Activated naive CD4-positive, alpha-beta T cell treated with anti-CD3 and anti-CD28 coated beads, Interleukin-2, amount 50 U/mL, for 72 hours (primary cell): ENCODE measurements at regions not wholly inside any gene's neighbourhood (a gene's known extent, or its start where the extent isn't known, plus 50 kb on each side); places are given as distances from the start of the nearest gene placed in this dataset.

Source experiments
- ATAC-seq, 2 donors: fragments of 150-1000 bp; cut with Tn5 transposase; 2 replicates each; pipeline ENCODE4 v1.10.0; 2021; ENCODE audit warnings: mild to moderate bottlenecking in 2 of 2, moderate library complexity in 2 of 2
- DNase-seq, 2 donors: peaks; one replicate each; pipeline ENCODE4 v3.0.0; 2021 to 2022; ENCODE audit warnings: low spot score in 2 of 2
- H3K27ac Mint-ChIP-seq, 2 donors: one replicate each; pipeline ENCODE4 v1.8.0; 2022; ENCODE audit warnings: mild to moderate bottlenecking in 2 of 2, mixed read lengths in 2 of 2
- H3K36me3 Mint-ChIP-seq, 2 donors: one replicate each; pipeline ENCODE4 v1.8.0; 2022; ENCODE audit warnings: mixed read lengths in 2 of 2
- H3K9me3 Mint-ChIP-seq, 2 donors: one replicate each; pipeline ENCODE4 v1.8.0; 2022; ENCODE audit warnings: mixed read lengths in 2 of 2

DNA sequence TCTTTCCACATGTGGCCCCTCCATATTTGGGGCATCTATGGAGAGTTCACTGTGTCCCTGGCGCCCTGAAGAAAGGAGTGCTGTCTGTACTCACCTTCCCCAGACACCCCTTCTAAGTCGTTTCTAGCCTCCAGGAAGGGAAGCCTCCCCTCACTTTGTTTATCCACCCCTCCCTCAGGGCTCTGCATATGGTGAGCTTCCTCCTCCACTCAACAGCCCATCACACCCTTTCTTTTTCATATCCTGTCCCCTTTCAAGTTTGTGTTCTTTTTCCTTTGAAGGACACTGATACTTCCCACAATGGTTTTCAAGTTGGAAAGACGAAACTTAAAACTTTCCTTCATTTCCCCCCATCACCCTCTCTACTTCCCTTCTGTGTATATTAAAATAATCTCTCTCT is 291.4 kb upstream of the POU3F3 start:
- DNase-seq: no peak
- ATAC-seq: no peak
- Mint-ChIP-seq H3K36me3 (no peaks in the 10 kb centered on the region), H3K27ac (no peak overlapping the region), H3K9me3 (peaks cover 0 to 9% of the 10 kb centered on the region in 2 donors)

- no peak for DNase-seq
- H3K36me3 Mint-ChIP-seq: no peaks in the 10 kb centered on the region
These were observed 290.4 kb upstream of the POU3F3 start for GRCh38 chr2:104563398-104563996.

DNA sequence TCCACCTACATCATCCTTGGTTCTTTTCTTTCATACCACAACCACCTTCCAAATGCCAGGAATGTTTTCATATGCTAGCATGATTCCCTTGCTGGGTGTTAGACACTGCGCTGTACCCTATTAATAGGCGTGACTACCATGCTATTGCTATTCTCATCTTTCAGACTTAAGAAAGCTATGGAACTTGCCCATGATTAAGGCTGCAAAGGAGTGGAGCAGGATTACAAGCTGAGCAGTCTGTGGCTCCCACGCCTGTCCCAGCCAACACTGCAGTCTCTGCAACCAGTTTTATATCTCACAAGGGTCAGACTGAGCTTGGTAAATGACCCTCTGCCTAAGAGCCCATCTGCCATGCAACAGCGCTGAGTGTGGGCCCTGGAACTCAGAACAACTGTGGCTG is 285.7 kb upstream of the POU3F3 start:
- Mint-ChIP-seq H3K9me3 (peaks cover 4 to 6% of the 10 kb centered on the region in 2 donors), H3K27ac (no peak overlapping the region), H3K36me3 (no peaks in the 10 kb centered on the region)
- DNase-seq (no peak), ATAC-seq (no peak)

More at GRCh38 chr2:104563398-104563996, 290.4 kb upstream of the POU3F3 start:
- Mint-ChIP-seq H3K9me3 (peaks cover 0 to 4% of the 10 kb centered on the region in 2 donors), H3K27ac (no peak overlapping the region)
- ATAC-seq: no peak

GRCh38 chr2:104570259-104570658 is 283.7 kb upstream of the POU3F3 start:
- no peak for DNase-seq
- peaks cover 0 to 6% of the 10 kb centered on the region in 2 donors for H3K9me3 Mint-ChIP-seq
- no peak overlapping the region for H3K27ac Mint-ChIP-seq
- no peaks in the 10 kb centered on the region for H3K36me3 Mint-ChIP-seq
- ATAC-seq: no peak

- Mint-ChIP-seq H3K9me3 (peaks cover 0 to 6% of the 10 kb centered on the region in 2 donors), H3K36me3 (no peaks in the 10 kb centered on the region), H3K27ac (no peak overlapping the region)
- ATAC-seq (no peak), DNase-seq (no peak)
These were observed 281.1 kb upstream of the POU3F3 start for GRCh38 chr2:104572834-104573233.

GRCh38 chr2:104574367-104574766 is 279.5 kb upstream of the POU3F3 start:
- no peak for ATAC-seq
- no peak for DNase-seq
- Mint-ChIP-seq H3K9me3 (peaks cover 4 to 6% of the 10 kb centered on the region in 2 donors), H3K36me3 (no peaks in the 10 kb centered on the region), H3K27ac (no peak overlapping the region)

- peaks cover 4 to 6% of the 10 kb centered on the region in 2 donors for H3K9me3 Mint-ChIP-seq
- ATAC-seq (no peak), DNase-seq (no peak)
- H3K36me3 Mint-ChIP-seq: no peaks in the 10 kb centered on the region
- no peak overlapping the region for H3K27ac Mint-ChIP-seq
These were observed 276.8 kb upstream of the POU3F3 start for GRCh38 chr2:104577143-104577542.

DNA sequence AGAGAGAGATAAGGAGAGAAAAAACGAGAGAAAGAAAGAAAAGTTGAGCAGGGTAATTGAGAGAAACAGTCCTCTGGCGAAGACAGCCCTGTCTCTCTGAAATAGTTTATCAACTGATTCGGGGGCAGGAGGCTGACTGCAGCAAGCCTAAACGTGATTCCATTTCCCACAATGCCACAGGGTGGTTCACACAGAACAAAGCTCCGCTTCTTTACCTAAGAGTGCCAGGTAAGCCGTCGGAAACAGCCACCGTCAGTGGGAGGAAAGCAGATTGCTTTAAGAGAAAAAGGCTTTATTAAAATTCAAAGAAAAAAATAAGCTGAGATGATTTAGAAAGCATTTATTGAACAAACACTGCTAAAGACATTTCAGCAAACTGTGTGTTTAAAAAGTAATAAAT is 271.4 kb upstream of the POU3F3 start:
- no peak for ATAC-seq
- no peak overlapping the region for H3K27ac Mint-ChIP-seq
- H3K9me3 Mint-ChIP-seq: peaks cover 0 to 4% of the 10 kb centered on the region in 2 donors
- DNase-seq: no peak
- no peaks in the 10 kb centered on the region for H3K36me3 Mint-ChIP-seq

- DNase-seq: no peak
- Mint-ChIP-seq H3K27ac (no peak overlapping the region), H3K9me3 (no peaks in the 10 kb centered on the region), H3K36me3 (no peaks in the 10 kb centered on the region)
- ATAC-seq: no peak
These were observed 270.1 kb upstream of the POU3F3 start for GRCh38 chr2:104583811-104584210.

DNA sequence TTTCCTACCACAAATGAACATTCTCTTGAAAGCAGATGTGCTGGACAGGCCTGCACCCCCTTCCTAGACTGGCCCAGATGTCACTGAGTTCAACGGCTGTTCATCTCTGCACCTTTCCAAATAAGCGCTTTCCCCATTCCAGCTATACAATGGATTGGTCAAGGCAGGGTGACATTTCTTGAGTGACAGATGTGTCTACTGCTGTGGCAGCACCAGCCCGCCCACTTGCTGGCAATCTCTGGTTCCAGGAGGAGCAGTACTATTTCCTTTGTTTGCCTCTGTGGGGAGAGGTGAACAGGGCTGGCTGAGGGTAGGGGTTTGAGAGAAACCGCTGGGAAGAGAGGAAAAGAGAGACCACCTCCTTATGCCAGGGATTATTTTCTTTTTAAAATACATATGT is 269.5 kb upstream of the POU3F3 start:
- no peak for ATAC-seq
- Mint-ChIP-seq H3K36me3 (no peaks in the 10 kb centered on the region), H3K27ac (no peak overlapping the region), H3K9me3 (peaks cover 0 to under 1% of the 10 kb centered on the region in 2 donors)
- DNase-seq: no peak

DNA sequence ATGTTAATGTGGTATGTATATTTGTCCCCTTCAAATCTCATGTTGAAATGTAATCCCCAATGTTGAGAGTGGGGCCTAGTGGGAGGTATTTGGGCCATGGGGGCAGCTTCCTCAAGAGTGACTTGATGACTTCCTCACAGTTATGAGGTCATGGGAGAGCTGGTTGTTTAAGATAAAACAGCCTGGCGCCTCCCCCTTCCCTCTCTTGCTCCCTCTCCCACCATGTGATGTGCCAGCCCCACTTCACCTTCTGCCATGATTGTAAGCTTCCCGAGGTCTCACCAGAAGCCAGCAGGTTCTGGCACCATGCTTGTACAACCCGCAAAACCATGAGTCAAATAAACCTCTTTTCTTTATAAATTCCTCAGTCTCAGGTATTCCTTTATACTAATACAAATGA is 258.3 kb upstream of the POU3F3 start:
- peaks cover 22 to 25% of the 10 kb centered on the region in 2 donors for H3K9me3 Mint-ChIP-seq
- DNase-seq: no peak

GRCh38 chr2:104597942-104598341 is 256.0 kb upstream of the POU3F3 start:
- ATAC-seq: no peak
- Mint-ChIP-seq H3K9me3 (peaks cover 14 to 23% of the 10 kb centered on the region in 2 donors), H3K36me3 (no peaks in the 10 kb centered on the region), H3K27ac (no peak overlapping the region)
- DNase-seq: no peak

More for the DNA sequence above, 258.3 kb upstream of the POU3F3 start:
- no peak for ATAC-seq
- Mint-ChIP-seq H3K36me3 (no peaks in the 10 kb centered on the region), H3K27ac (no peak overlapping the region)

- H3K27ac Mint-ChIP-seq: no peak overlapping the region
- H3K36me3 Mint-ChIP-seq: no peaks in the 10 kb centered on the region
- DNase-seq (no peak), ATAC-seq (no peak)
- peaks cover 14 to 23% of the 10 kb centered on the region in 2 donors for H3K9me3 Mint-ChIP-seq
These were observed 255.3 kb upstream of the POU3F3 start for GRCh38 chr2:104598636-104599035.

DNA sequence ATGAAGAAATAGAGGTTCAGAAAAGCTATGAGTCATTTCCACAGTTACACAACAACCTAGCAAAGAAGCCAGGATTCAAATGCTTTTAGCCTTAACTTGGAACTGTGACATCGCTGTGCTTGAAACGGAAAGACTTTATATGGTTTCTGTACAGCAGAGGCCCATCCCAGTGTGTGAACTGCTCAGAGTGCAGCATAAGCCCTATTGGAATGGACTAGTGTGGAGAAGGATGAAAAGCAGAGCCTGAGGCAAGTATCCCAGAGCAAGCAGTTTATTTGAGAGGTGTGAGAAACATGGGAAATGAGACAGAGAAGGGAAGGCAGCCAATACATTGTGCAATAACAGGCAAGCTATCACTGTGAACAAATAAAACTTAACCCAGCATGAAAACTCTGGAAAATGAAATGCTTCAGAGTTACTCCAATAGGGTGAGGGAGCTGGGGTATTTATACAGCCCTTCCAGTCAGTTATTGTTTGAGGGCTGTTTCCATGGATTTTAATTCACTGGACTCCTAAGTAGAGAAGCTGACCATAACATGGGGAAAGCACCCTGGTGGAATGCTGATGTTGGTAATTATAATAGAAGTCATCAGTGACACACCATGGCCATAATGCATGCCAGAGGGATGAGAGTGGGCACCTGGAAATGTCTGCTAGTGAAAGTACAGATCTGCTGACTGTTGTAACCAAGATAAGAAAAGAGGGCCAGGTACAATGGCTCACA is 254.0 kb upstream of the POU3F3 start:
- H3K27ac Mint-ChIP-seq: no peak overlapping the region

DNA sequence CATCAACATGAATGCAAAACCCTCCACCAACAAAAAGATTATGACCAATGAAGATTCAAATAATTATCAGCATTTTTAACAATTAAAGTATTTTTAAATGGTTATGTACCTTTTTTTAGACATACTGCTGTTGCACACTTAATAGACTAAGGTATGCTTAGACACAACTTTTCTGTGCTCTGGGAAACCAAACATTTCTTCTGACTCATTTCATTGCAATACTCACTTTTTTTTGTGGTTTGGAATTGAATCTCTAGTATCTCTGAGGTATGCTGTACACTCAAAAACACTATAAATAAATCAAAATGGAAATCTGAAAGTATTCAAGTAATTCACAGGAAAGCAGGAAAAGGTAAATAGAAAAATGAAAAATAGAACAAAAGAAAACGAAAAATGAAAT is 247.9 kb upstream of the POU3F3 start:
- H3K9me3 Mint-ChIP-seq: peaks cover 4 to 20% of the 10 kb centered on the region in 2 donors
- H3K27ac Mint-ChIP-seq: no peak overlapping the region
- DNase-seq (no peak), ATAC-seq (no peak)
- H3K36me3 Mint-ChIP-seq: no peaks in the 10 kb centered on the region

More for the DNA sequence above, 254.0 kb upstream of the POU3F3 start:
- Mint-ChIP-seq H3K9me3 (peaks cover 14 to 23% of the 10 kb centered on the region in 2 donors), H3K36me3 (no peaks in the 10 kb centered on the region)
- DNase-seq (no peak), ATAC-seq (no peak)

DNA sequence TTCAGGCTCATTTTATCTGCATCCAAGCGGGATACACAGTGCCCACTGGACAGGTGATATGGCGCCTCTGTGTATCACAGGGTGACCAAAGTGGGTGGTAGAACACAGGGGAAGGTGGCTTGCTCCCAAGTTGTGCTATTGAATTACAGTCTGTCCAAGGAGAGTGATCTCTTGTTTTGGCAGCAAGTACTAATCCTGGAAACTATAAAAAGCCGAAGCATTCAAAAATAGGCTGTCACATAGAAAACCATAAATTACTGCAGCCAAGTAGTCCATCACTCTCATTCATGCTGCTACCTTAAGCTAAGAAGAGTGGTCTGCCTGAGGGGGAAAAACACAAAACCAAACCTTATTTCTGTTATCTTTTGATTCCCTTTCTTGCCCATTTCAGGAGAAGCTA is 237.1 kb upstream of the POU3F3 start:
- H3K27ac Mint-ChIP-seq: no peak overlapping the region
- peaks cover 4% of the 10 kb centered on the region in 2 donors for H3K9me3 Mint-ChIP-seq
- peaks cover 0 to 4% of the 10 kb centered on the region in 2 donors for H3K36me3 Mint-ChIP-seq
- ATAC-seq (no peak), DNase-seq (no peak)

DNA sequence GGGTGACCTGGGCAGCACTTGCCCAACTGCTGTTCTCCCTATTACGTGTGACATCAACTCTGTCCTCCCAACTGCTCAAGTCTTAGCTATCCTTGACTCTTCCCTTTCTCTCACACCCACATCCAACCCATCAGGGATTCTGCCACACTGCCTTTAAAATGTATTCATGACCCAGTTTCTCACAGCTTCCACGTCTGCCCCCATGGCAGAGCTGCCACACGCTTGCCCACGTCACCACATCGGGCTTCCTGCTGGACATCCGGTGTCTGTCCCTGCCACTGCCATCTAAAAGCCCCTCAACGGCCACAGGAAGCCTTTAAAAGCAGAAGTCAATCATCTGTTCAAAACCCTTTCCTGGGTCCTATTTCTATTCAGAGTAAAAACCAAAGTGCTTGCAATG is 233.1 kb upstream of the POU3F3 start:
- Mint-ChIP-seq H3K36me3 (peaks cover 0 to 9% of the 10 kb centered on the region in 2 donors), H3K9me3 (peaks cover 4 to 9% of the 10 kb centered on the region in 2 donors), H3K27ac (no peak overlapping the region)
- no peak for DNase-seq
- no peak for ATAC-seq

GRCh38 chr2:104635608-104636007 is 218.3 kb upstream of the POU3F3 start:
- DNase-seq (no peak), ATAC-seq (no peak)
- Mint-ChIP-seq H3K36me3 (no peaks in the 10 kb centered on the region), H3K27ac (no peak overlapping the region), H3K9me3 (peaks cover 0 to 12% of the 10 kb centered on the region in 2 donors)
